Bronchial epithelial cell (primary cell): ENCODE measurements at regions not wholly inside any gene's neighbourhood (a gene's known extent, or its start where the extent isn't known, plus 50 kb on each side); places are given as distances from the start of the nearest gene placed in this dataset.

ENCODE experiments used
- DNase-seq: peaks from one replicate; pipeline ENCODE4 v3.0.0-alpha.2; 2010; ENCODE audit warnings: low read depth
- FAIRE-seq: peaks from 2 replicates; lab custom pipeline; 2011; peaks lifted over from hg19 to GRCh38; lab: Jason Lieb, UNC
- H3K27me3 ChIP-seq: 2 replicates; pipeline ENCODE4 v1.5.1; 2011; ENCODE audit warnings: low read length; ENCODE audit not compliant: control insufficient read depth, insufficient read depth
- H3K36me3 ChIP-seq: 2 replicates; pipeline ENCODE4 v1.5.1; 2011; ENCODE audit warnings: low read length; ENCODE audit not compliant: control insufficient read depth, insufficient read depth
- H3K4me3 ChIP-seq: 2 replicates; pipeline ENCODE4 v1.5.1; 2011; ENCODE audit warnings: mild to moderate bottlenecking, low read depth, low read length, control low read depth
- CTCF ChIP-seq: IDR thresholded peaks from 2 replicates; pipeline ENCODE4 v1.5.1; 2011; ENCODE audit warnings: mild to moderate bottlenecking, moderate library complexity, low read length, control low read depth, inconsistent platforms; ENCODE audit not compliant: insufficient read depth, severe bottlenecking

- FAIRE-seq = no peak
Measured at GRCh38 chr16:72609066-72609465, 437.1 kb upstream of the PMFBP1 start.

GRCh38 chr16:72604375-72604774 is 432.4 kb upstream of the PMFBP1 start:
- no peak for DNase-seq
- no peaks in the 10 kb centered on the region for H3K36me3 ChIP-seq
- no peak for FAIRE-seq
- no peak for TF ChIP-seq CTCF
- H3K27me3 ChIP-seq = no peaks in the 10 kb centered on the region
- no peak overlapping the region for H3K4me3 ChIP-seq

More at GRCh38 chr16:72609066-72609465, 437.1 kb upstream of the PMFBP1 start:
- Histone ChIP-seq H3K27me3 (no peaks in the 10 kb centered on the region), H3K4me3 (no peak overlapping the region), H3K36me3 (no peaks in the 10 kb centered on the region)
- DNase-seq = no peak
- TF ChIP-seq CTCF = no peak

- no peak overlapping the region for H3K4me3 ChIP-seq
- no peak for TF ChIP-seq CTCF
- DNase-seq (no peak), FAIRE-seq (no peak)
- no peaks in the 10 kb centered on the region for H3K36me3 ChIP-seq
- H3K27me3 ChIP-seq = no peaks in the 10 kb centered on the region
Measured at GRCh38 chr16:72602499-72602898, 430.5 kb upstream of the PMFBP1 start.

- Histone ChIP-seq H3K36me3 (no peaks in the 10 kb centered on the region), H3K27me3 (no peaks in the 10 kb centered on the region), H3K4me3 (no peak overlapping the region)
- FAIRE-seq = no peak
- no peak for TF ChIP-seq CTCF
- no peak for DNase-seq
Measured at GRCh38 chr16:72598696-72599095, 426.7 kb upstream of the PMFBP1 start.

GRCh38 chr16:72597938-72598337 is 426.0 kb upstream of the PMFBP1 start:
- DNase-seq (no peak), FAIRE-seq (no peak)
- no peaks in the 10 kb centered on the region for H3K36me3 ChIP-seq
- no peaks in the 10 kb centered on the region for H3K27me3 ChIP-seq
- H3K4me3 ChIP-seq = no peak overlapping the region
- no peak for TF ChIP-seq CTCF

GRCh38 chr16:72596373-72596772 is 424.4 kb upstream of the PMFBP1 start:
- FAIRE-seq = no peak
- DNase-seq = no peak
- Histone ChIP-seq H3K27me3 (no peaks in the 10 kb centered on the region), H3K4me3 (no peak overlapping the region), H3K36me3 (no peaks in the 10 kb centered on the region)
- no peak for TF ChIP-seq CTCF
